ENCODE measurements at regions not wholly inside any gene's neighbourhood (a gene's known extent, or its start where the extent isn't known, plus 50 kb on each side); places are given as distances from the start of the nearest gene placed in this dataset.

- H3K36me3 Mint-ChIP-seq (ENCODE audit: low read depth, unreplicated experiment): no peaks in the 10 kb centered on the region
- H3K4me1 Mint-ChIP-seq (ENCODE audit: unreplicated experiment): peaks cover 8% of the 10 kb centered on the region
- no peak overlapping the region for H3K4me3 Mint-ChIP-seq (ENCODE audit: unreplicated experiment)
- no peak for DNase-seq (ENCODE audit: low spot score)
- no peaks in the 10 kb centered on the region for H3K9me3 Mint-ChIP-seq (ENCODE audit: unreplicated experiment)
- H3K27me3 Mint-ChIP-seq (ENCODE audit: unreplicated experiment): peaks cover 4% of the 10 kb centered on the region
- no peak overlapping the region for H3K27ac Mint-ChIP-seq (ENCODE audit: unreplicated experiment)
- no peak for TF ChIP-seq CTCF (IDR thresholded peaks at IDR 0.05; ENCODE audit: unreplicated experiment)
These were observed 143.8 kb downstream of the CCT6B start for GRCh38 chr17:34817252-34818035.

- peaks cover 8% of the 10 kb centered on the region for H3K4me1 Mint-ChIP-seq (ENCODE audit: unreplicated experiment)
- DNase-seq (ENCODE audit: low spot score): no peak
- H3K27me3 Mint-ChIP-seq (ENCODE audit: unreplicated experiment): peaks cover 4% of the 10 kb centered on the region
- H3K4me3 Mint-ChIP-seq (ENCODE audit: unreplicated experiment): no peak overlapping the region
- no peak for TF ChIP-seq CTCF (IDR thresholded peaks at IDR 0.05; ENCODE audit: unreplicated experiment)
- H3K36me3 Mint-ChIP-seq (ENCODE audit: low read depth, unreplicated experiment): no peaks in the 10 kb centered on the region
- no peaks in the 10 kb centered on the region for H3K9me3 Mint-ChIP-seq (ENCODE audit: unreplicated experiment)
- H3K27ac Mint-ChIP-seq (ENCODE audit: unreplicated experiment): no peak overlapping the region
These were observed 144.4 kb downstream of the CCT6B start for GRCh38 chr17:34816848-34817247.

GRCh38 chr17:34813290-34813689 lies 148.0 kb downstream of the CCT6B start:
- Mint-ChIP-seq H3K27ac (ENCODE audit: unreplicated experiment) (no peak overlapping the region), H3K9me3 (ENCODE audit: unreplicated experiment) (no peaks in the 10 kb centered on the region), H3K4me1 (ENCODE audit: unreplicated experiment) (no peaks in the 10 kb centered on the region), H3K36me3 (ENCODE audit: low read depth, unreplicated experiment) (no peaks in the 10 kb centered on the region), H3K27me3 (ENCODE audit: unreplicated experiment) (peaks cover 3% of the 10 kb centered on the region), H3K4me3 (ENCODE audit: unreplicated experiment) (no peak overlapping the region)
- DNase-seq (ENCODE audit: low spot score): no peak
- TF ChIP-seq CTCF (IDR thresholded peaks at IDR 0.05; ENCODE audit: unreplicated experiment): no peak

- peaks cover 2% of the 10 kb centered on the region for H3K27me3 Mint-ChIP-seq (ENCODE audit: unreplicated experiment)
These were observed 149.7 kb downstream of the CCT6B start for GRCh38 chr17:34811561-34811960.

More at GRCh38 chr17:34811561-34811960, 149.7 kb downstream of the CCT6B start:
- DNase-seq (ENCODE audit: low spot score): no peak
- Mint-ChIP-seq H3K4me3 (ENCODE audit: unreplicated experiment) (no peak overlapping the region), H3K9me3 (ENCODE audit: unreplicated experiment) (no peaks in the 10 kb centered on the region), H3K4me1 (ENCODE audit: unreplicated experiment) (no peaks in the 10 kb centered on the region), H3K27ac (ENCODE audit: unreplicated experiment) (no peak overlapping the region), H3K36me3 (ENCODE audit: low read depth, unreplicated experiment) (no peaks in the 10 kb centered on the region)
- no peak for TF ChIP-seq CTCF (IDR thresholded peaks at IDR 0.05; ENCODE audit: unreplicated experiment)

Data from endothelial cell (in vitro differentiated cells).